Epithelial cell of prostate (primary cell): ENCODE measurements at regions not wholly inside any gene's neighbourhood (a gene's known extent, or its start where the extent isn't known, plus 50 kb on each side); places are given as distances from the start of the nearest gene placed in this dataset.
"Not testable (repeated sequence)": the region's sequence is repeated elsewhere in the genome, so short reads cannot be mapped to it uniquely, and the experiment has no call there.

ENCODE experiments used
- DNase-seq: peaks from one replicate; pipeline ENCODE4 v3.0.0-alpha.2; 2011; ENCODE audit warnings: low read depth, low spot score
- H3K27ac ChIP-seq: fragments of 450-650 bp; 2 replicates; pipeline ENCODE4 v1.5.1; 2017; ENCODE audit warnings: mild to moderate bottlenecking

DNA sequence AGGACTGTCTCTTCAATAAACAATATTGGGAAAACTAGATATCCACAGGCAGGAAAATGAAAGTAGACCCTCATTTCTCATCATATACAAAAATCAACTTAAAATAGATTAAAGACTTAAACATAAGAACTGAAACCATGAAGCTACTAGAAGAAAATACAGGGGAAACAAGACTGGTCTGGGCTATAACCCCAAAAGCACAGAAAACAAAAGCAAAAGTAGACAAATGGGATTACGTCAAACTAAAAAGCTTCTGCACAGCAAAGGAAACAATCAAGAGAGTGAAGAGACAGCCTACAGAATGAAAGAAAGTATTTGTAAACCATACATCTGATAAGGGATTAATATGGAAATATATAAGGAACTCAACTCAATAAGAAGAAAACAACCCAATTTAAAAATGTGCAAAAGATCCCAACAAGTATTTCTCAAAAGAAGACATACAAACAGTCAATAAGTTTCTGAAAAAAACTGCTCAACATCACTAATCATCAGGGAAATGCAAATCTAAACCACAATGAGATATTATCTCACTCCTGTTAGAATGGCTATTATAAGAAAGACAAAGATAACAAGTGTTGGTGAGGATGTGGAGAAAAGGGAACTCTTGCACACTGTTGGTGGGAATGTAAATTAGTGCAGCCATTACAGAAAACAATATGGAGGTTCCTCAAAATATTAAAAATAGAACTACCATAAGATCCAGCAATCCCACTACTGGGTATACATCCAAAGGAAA, 325.3 kb upstream of the RASGEF1B start:
- H3K27ac ChIP-seq: no peak overlapping the region
- no peak for DNase-seq

DNA sequence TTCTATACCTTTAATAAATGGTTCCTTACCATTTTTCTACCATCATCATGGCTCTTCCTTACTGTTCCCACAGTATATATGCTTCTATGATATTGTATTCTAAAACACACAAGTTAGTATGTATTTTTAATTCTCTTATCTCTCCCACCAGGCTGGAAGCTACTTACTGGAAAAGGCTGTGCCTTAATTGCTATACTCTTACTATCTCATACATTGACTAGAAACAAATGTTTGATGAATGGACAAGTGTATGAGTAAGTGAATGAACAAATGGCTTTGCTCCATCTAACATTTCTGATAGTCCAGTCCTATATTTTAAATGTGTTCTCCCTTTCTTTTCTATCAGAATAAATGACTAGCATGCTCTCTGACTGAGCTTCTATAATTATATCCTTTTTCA, 320.8 kb upstream of the RASGEF1B start:
- no peak for DNase-seq
- H3K27ac ChIP-seq: no peak overlapping the region

GRCh38 chr4:81790477-81790876, 318.8 kb upstream of the RASGEF1B start:
- no peak overlapping the region for H3K27ac ChIP-seq
- DNase-seq: no peak

- H3K27ac ChIP-seq: no peak overlapping the region
- no peak for DNase-seq
Measured at GRCh38 chr4:81789741-81790399, 318.2 kb upstream of the RASGEF1B start.

- no peak overlapping the region for H3K27ac ChIP-seq
- no peak for DNase-seq
Measured at GRCh38 chr4:81789158-81789557, 317.5 kb upstream of the RASGEF1B start.

DNA sequence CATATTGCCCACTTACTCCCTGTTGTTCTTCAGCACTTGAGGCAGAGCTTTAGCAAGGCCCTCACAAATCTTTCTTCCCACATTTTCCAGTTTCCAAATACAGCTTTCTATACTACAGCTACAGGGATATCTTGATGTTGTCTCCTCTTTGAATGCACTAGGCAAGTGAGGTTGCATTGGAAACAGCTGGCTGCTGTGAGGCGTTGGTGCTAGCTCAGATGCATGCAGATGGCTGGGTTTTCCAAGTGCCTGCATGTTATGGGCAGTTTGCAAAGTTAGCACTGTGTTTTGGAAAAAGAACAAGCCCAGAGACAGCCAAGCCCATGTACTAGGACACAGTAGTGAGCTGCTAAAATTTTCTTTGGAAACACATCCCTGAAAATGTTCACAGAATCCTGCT, 315.1 kb upstream of the RASGEF1B start:
- DNase-seq: no peak
- H3K27ac ChIP-seq: no peak overlapping the region

DNA sequence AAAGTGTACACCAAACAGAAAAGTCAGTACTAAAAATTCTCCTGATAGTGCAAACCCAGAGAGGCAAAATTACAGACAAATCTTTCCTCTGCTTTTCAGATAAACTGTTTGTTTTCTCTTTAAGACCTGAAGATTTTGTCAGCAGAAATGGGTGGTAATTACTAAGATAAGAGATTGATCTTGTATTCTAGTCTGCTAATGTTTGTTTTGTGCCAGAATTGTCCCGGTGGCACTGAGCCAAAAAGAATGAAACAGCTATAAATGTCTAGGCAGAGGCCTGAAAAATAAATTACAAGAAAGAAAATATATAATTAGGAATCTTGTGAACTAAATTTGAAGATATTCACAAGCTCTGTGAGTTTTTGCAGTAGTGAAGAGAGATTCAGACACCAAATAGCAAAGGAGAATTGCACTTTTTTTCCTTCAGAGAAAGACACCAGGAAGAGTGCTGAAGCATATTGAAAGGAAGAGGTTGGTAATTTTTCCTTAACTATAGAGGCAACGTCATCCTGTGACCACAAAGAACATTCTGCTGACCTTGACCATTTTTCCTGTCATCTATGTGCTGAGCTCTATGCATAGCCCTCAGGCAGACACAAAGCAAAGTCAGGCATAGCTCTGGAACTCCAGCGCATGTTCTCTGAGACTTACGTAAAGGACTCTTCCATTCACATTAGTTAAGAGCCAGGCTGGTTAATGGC, 314.5 kb upstream of the RASGEF1B start:
- H3K27ac ChIP-seq: no peak overlapping the region
- no peak for DNase-seq

DNA sequence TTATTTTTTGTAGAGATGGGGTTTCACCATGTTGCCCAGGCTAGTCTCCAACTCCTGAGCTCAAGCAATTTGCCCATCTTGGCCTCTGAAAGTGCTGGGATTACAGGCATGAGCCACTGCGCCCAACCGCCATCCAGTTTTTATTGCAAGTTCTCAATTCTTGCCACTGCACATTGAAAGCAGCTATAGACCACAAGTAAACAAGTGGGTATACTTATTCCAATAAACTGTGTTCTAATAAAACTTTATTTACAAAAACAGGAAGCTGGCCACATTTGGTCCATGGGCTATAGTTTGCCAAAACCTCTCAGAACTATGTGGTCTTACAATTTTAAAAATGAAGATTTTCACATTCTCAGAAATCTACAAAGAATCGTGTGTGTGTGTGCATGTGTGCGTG, 313.6 kb upstream of the RASGEF1B start:
- no peak for DNase-seq
- no peak overlapping the region for H3K27ac ChIP-seq

DNA sequence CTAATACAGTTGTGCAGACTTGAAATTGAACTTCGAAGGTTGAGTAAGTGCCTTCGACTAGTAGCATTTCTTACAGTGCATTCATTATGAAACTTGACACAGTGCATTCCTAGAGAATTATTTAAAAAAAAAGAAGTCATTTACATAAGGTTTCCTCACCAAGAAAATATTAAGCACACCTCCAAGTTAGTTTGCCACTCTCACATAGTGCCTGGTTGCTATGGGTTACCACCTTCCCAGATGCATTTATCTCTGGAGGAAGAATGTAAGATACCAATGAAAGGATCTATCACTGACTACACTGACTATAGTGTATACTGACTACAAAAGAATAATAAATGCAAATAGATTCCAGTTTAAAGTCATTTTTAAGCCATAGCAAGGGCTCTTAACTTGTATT, 311.9 kb upstream of the RASGEF1B start:
- no peak for DNase-seq

GRCh38 chr4:81781799-81782198, 310.1 kb upstream of the RASGEF1B start:
- DNase-seq: no peak
- H3K27ac ChIP-seq: no peak overlapping the region

More for the DNA sequence above, 311.9 kb upstream of the RASGEF1B start:
- H3K27ac ChIP-seq: no peak overlapping the region

GRCh38 chr4:81777718-81778117, 306.0 kb upstream of the RASGEF1B start:
- H3K27ac ChIP-seq, DNase-seq: not testable (repeated sequence)

- no peak overlapping the region for H3K27ac ChIP-seq
Measured at GRCh38 chr4:81776794-81777193, 305.1 kb upstream of the RASGEF1B start.

GRCh38 chr4:81773557-81773956, 301.9 kb upstream of the RASGEF1B start:
- H3K27ac ChIP-seq: no peak overlapping the region
- no peak for DNase-seq

More at GRCh38 chr4:81776794-81777193, 305.1 kb upstream of the RASGEF1B start:
- DNase-seq: no peak

GRCh38 chr4:81771721-81772120, 300.0 kb upstream of the RASGEF1B start:
- H3K27ac ChIP-seq: no peak overlapping the region
- no peak for DNase-seq

GRCh38 chr4:81769244-81769643, 297.5 kb upstream of the RASGEF1B start:
- no peak overlapping the region for H3K27ac ChIP-seq
- no peak for DNase-seq

- H3K27ac ChIP-seq: no peak overlapping the region
- no peak for DNase-seq
Measured at GRCh38 chr4:81758574-81759264, 287.0 kb upstream of the RASGEF1B start.

DNA sequence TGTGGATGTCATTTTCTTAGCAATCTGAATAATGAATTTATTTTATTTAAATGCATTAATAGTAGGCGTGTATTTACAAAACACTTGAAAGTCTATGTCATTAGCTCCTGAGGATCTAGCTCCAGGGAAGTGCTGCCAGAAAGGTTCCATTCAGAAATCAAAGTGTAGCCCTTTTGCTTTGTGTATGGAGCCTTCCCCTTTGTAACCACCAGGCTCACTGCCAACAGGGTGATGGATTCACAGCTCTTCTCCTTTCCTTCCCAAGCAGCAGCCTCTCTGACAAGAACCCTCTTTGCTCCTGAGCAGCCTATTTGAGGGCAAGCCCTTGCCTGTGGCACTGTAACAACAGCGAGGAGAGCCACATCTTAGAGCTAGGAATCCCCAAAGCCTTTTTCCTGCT, 286.0 kb upstream of the RASGEF1B start:
- DNase-seq: no peak
- H3K27ac ChIP-seq: no peak overlapping the region

GRCh38 chr4:81756973-81757372, 285.3 kb upstream of the RASGEF1B start:
- no peak overlapping the region for H3K27ac ChIP-seq
- DNase-seq: no peak

DNA sequence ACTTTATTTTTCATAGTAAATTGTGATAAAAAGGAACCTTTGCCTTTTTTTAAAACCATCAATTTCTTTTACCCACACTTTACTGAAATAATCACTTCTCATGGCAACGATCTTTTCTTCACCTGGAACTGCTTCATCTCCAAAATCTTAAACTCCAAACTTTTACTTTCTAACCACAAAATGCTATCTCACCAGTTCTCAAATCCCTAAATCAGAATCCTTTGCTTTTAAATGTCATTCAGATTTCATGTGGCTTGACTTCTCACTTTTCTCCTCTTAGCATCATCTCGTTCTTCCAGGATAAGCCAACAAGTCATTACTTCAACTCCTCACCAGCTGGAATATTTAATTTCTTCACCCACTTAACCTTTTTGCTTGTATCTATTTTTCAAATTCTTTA, 284.3 kb upstream of the RASGEF1B start:
- no peak overlapping the region for H3K27ac ChIP-seq
- no peak for DNase-seq

GRCh38 chr4:81754169-81754568, 282.5 kb upstream of the RASGEF1B start:
- no peak overlapping the region for H3K27ac ChIP-seq
- DNase-seq: no peak
